ENCODE measurements at regions not wholly inside any gene's neighbourhood (a gene's known extent, or its start where the extent isn't known, plus 50 kb on each side); places are given as distances from the start of the nearest gene placed in this dataset.

GRCh38 chr9:129482521-129483414 lies 138.1 kb downstream of the C9orf50 start:
- Histone ChIP-seq H3K4me1 (ENCODE audit: control insufficient read depth, extremely low read depth, insufficient read depth, low read length) (peaks cover 50% of the 10 kb centered on the region), H2AFZ (ENCODE audit: low read length) (no peak overlapping the region), H3K4me3 (replicated peaks in 1 of 4; ENCODE audit: control extremely low read depth in 1 of 4, insufficient read depth in 1 of 4, low read depth in 3 of 4, low read length in 4 of 4) (peak overlapping the region in 1 of 4 experiments; percentile 56)

GRCh38 chr9:129481810-129482511 lies 138.9 kb downstream of the C9orf50 start:
- H3K27me3 ChIP-seq (ENCODE audit: control insufficient read depth, insufficient read depth, low read length): no peaks in the 10 kb centered on the region
- no peaks in the 10 kb centered on the region for H3K36me3 ChIP-seq (ENCODE audit: control insufficient read depth, insufficient read depth, low read length)
- no peaks in the 10 kb centered on the region for H3K9me3 ChIP-seq (ENCODE audit: control insufficient read depth, insufficient read depth, low read depth, low read length)
- no peak overlapping the region for H2AFZ ChIP-seq (ENCODE audit: low read length)
- peak overlapping the region; percentile 91 for H3K27ac ChIP-seq (ENCODE audit: insufficient read depth, low read length)
- no peaks in the 10 kb centered on the region for H4K20me1 ChIP-seq (ENCODE audit: control insufficient read depth, extremely low read depth, insufficient read depth, low read length)
- H3K4me2 ChIP-seq (ENCODE audit: extremely low read depth, insufficient read depth, low read length): peak overlapping the region; percentile 87
- H3K79me2 ChIP-seq (ENCODE audit: control insufficient read depth, insufficient read depth, low read length): no peaks in the 10 kb centered on the region
- peak overlapping the region in 3 of 4 experiments; percentile 11 to 56 (median 21) for H3K4me3 ChIP-seq (replicated peaks in 1 of 4; ENCODE audit: control extremely low read depth in 1 of 4, insufficient read depth in 1 of 4, low read depth in 3 of 4, low read length in 4 of 4)
- peaks cover 46% of the 10 kb centered on the region for H3K4me1 ChIP-seq (ENCODE audit: control insufficient read depth, extremely low read depth, insufficient read depth, low read length)
- peak in 1 of 2 donors; percentile 31 for TF ChIP-seq CTCF (conservative IDR thresholded peaks at IDR 0.05 in 1 of 2, IDR thresholded peaks at IDR 0.05 in 1 of 2; ENCODE audit: low read depth in 1 of 2, low read length in 2 of 2)
- no peak for TF ChIP-seq EZH2 (IDR thresholded peaks at IDR 0.05; ENCODE audit: low read length, missing control alignments)
- DNase-seq (ENCODE audit: low read depth in 2 of 2): peak in 1 of 2 donors; percentile 56
- peak overlapping the region; percentile 90 for H3K9ac ChIP-seq (ENCODE audit: insufficient read depth, low read length)

More at GRCh38 chr9:129482521-129483414, 138.1 kb downstream of the C9orf50 start:
- DNase-seq (ENCODE audit: low read depth in 2 of 2): peak; percentile 90 to 92
- H3K4me2 ChIP-seq (ENCODE audit: extremely low read depth, insufficient read depth, low read length): peak overlapping the region; percentile 80
- no peaks in the 10 kb centered on the region for H3K27me3 ChIP-seq (ENCODE audit: control insufficient read depth, insufficient read depth, low read length)
- TF ChIP-seq CTCF (conservative IDR thresholded peaks at IDR 0.05 in 1 of 2, IDR thresholded peaks at IDR 0.05 in 1 of 2; ENCODE audit: low read depth in 1 of 2, low read length in 2 of 2) (peak in 1 of 2 donors; percentile 16), EZH2 (IDR thresholded peaks at IDR 0.05; ENCODE audit: low read length, missing control alignments) (no peak)
- peak overlapping the region; percentile 95 for H3K9ac ChIP-seq (ENCODE audit: insufficient read depth, low read length)
- H3K79me2 ChIP-seq (ENCODE audit: control insufficient read depth, insufficient read depth, low read length): no peaks in the 10 kb centered on the region
- H4K20me1 ChIP-seq (ENCODE audit: control insufficient read depth, extremely low read depth, insufficient read depth, low read length): no peaks in the 10 kb centered on the region
- H3K27ac ChIP-seq (ENCODE audit: insufficient read depth, low read length): peak overlapping the region; percentile 100
- no peaks in the 10 kb centered on the region for H3K9me3 ChIP-seq (ENCODE audit: control insufficient read depth, insufficient read depth, low read depth, low read length)
- no peaks in the 10 kb centered on the region for H3K36me3 ChIP-seq (ENCODE audit: control insufficient read depth, insufficient read depth, low read length)

- Histone ChIP-seq H4K20me1 (ENCODE audit: control insufficient read depth, extremely low read depth, insufficient read depth, low read length) (no peaks in the 10 kb centered on the region), H3K9me3 (ENCODE audit: control insufficient read depth, insufficient read depth, low read depth, low read length) (no peaks in the 10 kb centered on the region), H3K36me3 (ENCODE audit: control insufficient read depth, insufficient read depth, low read length) (no peaks in the 10 kb centered on the region), H3K79me2 (ENCODE audit: control insufficient read depth, insufficient read depth, low read length) (no peaks in the 10 kb centered on the region), H3K4me3 (replicated peaks in 1 of 4; ENCODE audit: control extremely low read depth in 1 of 4, insufficient read depth in 1 of 4, low read depth in 3 of 4, low read length in 4 of 4) (no peak overlapping the region), H3K27ac (ENCODE audit: insufficient read depth, low read length) (peak overlapping the region; percentile 91), H3K4me2 (ENCODE audit: extremely low read depth, insufficient read depth, low read length) (no peak overlapping the region), H3K9ac (ENCODE audit: insufficient read depth, low read length) (no peak overlapping the region), H3K27me3 (ENCODE audit: control insufficient read depth, insufficient read depth, low read length) (no peaks in the 10 kb centered on the region), H3K4me1 (ENCODE audit: control insufficient read depth, extremely low read depth, insufficient read depth, low read length) (peaks cover 40% of the 10 kb centered on the region), H2AFZ (ENCODE audit: low read length) (no peak overlapping the region)
- no peak for TF ChIP-seq CTCF (conservative IDR thresholded peaks at IDR 0.05 in 1 of 2, IDR thresholded peaks at IDR 0.05 in 1 of 2; ENCODE audit: low read depth in 1 of 2, low read length in 2 of 2)
- TF ChIP-seq EZH2 (IDR thresholded peaks at IDR 0.05; ENCODE audit: low read length, missing control alignments): no peak
- DNase-seq (ENCODE audit: low read depth in 2 of 2): no peak
These were observed 139.5 kb downstream of the C9orf50 start for GRCh38 chr9:129481424-129481809.

Measured in fibroblast of lung (primary cell).